HFF-Myc (cell line): ENCODE measurements at regions not wholly inside any gene's neighbourhood (a gene's known extent, or its start where the extent isn't known, plus 50 kb on each side); places are given as distances from the start of the nearest gene placed in this dataset.

ENCODE experiments used
- DNase-seq: peaks from one replicate; pipeline ENCODE4 v3.0.0-alpha.2; 2011; ENCODE audit warnings: low read depth; ENCODE audit errors: extremely low read depth
- H3K4me3 ChIP-seq: replicated peaks from 2 replicates; pipeline ENCODE4 v1.5.1; 2011; ENCODE audit warnings: low read depth, mild to moderate bottlenecking, control low read depth, low read length
- TF ChIP-seq, protein P1 (sequence below): IDR thresholded peaks from 2 replicates; pipeline ENCODE4 v1.5.1; 2012; ENCODE audit warnings: mild to moderate bottlenecking, low read depth, low read length, control low read depth; ENCODE audit errors: missing control alignments

DNA sequence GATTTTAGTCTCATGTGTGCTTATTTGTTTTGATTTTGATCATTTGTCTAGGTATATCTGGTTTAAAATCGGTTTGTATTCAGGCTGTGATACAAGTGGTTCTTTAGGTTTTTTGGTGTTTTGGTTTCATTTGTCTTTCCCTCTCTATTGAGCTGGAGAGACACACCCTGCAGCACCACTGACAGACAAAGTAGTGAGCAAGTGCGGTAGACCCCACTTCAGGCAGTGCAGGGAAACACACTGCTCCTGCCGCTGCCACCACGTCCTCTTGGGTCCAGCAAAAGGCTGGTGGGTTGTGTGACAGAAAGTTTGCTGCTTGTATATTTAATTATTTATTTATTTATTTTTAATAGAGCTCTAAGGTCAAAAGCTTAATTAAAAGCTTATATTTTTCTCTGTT is 801.0 kb downstream of the NR2F1-AS1 start:
- TF ChIP-seq, protein P1, sequence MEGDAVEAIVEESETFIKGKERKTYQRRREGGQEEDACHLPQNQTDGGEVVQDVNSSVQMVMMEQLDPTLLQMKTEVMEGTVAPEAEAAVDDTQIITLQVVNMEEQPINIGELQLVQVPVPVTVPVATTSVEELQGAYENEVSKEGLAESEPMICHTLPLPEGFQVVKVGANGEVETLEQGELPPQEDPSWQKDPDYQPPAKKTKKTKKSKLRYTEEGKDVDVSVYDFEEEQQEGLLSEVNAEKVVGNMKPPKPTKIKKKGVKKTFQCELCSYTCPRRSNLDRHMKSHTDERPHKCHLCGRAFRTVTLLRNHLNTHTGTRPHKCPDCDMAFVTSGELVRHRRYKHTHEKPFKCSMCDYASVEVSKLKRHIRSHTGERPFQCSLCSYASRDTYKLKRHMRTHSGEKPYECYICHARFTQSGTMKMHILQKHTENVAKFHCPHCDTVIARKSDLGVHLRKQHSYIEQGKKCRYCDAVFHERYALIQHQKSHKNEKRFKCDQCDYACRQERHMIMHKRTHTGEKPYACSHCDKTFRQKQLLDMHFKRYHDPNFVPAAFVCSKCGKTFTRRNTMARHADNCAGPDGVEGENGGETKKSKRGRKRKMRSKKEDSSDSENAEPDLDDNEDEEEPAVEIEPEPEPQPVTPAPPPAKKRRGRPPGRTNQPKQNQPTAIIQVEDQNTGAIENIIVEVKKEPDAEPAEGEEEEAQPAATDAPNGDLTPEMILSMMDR: no peak
- no peak overlapping the region for H3K4me3 ChIP-seq
- no peak for DNase-seq

DNA sequence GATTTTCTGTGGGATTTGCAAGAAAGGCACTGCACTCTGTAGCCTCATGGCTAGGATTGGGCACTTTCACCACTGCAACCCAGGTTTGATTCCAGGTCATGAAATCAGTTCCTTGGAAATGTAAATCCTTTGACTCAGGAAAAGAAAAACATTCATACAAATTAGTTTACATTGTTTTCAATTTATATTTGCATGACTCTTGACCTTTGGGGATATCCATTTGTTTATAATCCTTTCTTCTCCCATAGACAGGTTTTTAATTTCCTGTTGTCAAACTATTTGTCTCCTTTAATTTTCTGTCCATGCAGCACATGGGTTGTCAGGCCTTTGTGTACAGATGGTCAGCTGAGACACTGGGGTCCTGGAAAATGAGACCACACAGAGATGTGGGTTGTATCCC is 801.5 kb downstream of the NR2F1-AS1 start:
- TF ChIP-seq, protein P1: no peak

DNA sequence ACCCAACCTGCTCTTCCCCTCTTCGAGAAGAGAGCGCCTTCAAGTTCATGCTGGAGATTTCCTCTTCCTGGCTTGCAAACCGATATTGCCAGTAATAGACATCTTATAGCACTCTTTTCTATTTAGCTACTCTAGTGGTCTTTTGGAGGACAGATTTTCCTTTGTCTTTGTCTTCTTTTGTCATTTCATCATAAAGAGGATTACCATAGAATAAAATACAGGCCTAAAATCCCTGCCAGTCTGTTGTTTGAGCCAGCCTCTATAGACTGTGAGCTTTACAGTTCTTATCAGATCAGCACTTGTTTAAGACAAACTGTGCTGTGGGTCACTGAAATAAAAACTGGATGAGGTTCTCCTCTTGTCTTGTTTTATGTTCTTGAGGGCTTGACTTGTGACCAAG is 802.8 kb downstream of the NR2F1-AS1 start:
- H3K4me3 ChIP-seq: no peak overlapping the region
- TF ChIP-seq, protein P1: no peak
- DNase-seq: no peak

More for the DNA sequence above, 801.5 kb downstream of the NR2F1-AS1 start:
- H3K4me3 ChIP-seq: no peak overlapping the region
- no peak for DNase-seq

DNA sequence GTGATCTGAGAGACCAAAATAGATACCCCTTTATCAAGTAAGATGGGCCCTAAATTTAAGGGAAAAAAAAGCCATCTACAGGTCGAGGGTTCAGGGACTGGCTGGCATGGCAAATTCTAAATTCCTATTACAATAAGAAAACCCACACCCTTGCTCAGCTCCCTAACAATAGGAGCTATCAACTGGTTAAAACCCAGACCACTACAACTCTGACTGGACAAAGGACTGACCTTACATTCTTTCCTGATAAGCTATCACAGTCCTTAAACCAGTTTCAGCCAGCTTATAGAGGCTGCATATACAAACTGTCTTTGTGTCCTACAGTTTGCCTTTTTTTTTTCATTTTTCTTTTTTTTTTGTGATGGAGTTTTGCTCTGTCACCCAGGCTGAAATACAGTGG is 803.6 kb downstream of the NR2F1-AS1 start:
- H3K4me3 ChIP-seq: no peak overlapping the region
- TF ChIP-seq, protein P1: no peak
- DNase-seq: no peak

DNA sequence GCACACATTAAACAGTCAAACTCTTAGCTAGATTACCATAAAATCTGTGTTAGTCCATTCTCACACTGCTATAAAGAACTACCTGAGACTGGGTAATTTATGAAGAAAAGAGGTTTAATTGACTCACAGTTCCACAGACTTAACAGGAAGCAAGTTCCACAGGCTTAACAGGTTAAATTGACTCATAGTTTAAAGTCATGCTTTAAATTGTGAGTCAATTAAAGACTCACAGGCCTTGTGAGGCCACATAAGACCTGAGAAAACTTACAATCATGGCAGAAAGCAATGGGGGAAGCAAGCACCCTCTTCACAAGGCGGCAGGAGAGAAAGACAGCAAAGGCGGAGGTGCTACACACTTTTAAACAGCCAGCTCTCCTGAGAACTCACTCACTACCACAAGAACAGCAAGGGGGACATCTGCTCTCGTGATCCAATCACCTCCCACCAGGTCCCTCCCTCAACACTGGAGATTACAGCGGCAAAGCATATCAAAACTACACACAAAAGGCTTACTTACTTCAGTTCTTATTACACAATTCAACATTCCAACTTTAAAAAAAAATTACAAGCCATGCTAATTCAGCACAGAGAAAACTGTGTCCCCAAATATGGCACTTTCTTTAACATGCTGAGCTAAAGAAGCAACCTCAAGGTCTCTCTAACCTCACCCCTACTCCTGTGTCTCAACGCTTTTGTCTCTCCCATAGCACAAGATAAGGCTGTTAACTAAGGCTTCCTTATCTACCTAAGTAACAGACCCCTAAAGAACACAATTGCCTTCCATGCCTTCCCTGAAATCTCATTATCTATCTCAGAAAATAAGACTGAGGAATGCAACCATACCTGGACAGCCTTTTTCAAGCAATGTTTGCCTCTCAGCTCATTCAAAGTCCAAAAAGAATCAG is 805.1 kb downstream of the NR2F1-AS1 start:
- no peak for DNase-seq
- no peak overlapping the region for H3K4me3 ChIP-seq
- TF ChIP-seq, protein P1: no peak

DNA sequence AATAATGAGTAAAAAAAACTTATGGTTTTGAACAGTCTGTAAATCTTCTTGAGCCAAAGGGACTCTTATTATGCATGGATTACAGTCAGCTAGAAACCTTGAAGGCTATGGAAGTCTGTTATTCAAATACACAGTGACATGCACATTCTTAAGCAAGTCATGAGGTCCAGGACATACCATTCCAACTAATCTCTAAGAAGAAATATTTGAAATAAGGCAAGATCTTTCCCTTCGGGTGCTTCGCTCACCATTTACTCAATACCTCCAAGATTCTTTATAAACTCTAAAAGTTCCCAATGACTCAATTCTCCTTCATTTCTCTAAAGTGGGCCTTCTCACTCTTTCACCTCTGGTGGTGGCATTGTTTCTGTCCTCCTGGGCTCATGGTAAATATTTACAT is 811.0 kb downstream of the NR2F1-AS1 start:
- no peak overlapping the region for H3K4me3 ChIP-seq
- TF ChIP-seq, protein P1: no peak
- no peak for DNase-seq
